Activated CD4-positive, alpha-beta memory T cell treated with anti-CD3 and anti-CD28 coated beads for 36 hours (primary cell): ENCODE measurements at regions not wholly inside any gene's neighbourhood (a gene's known extent, or its start where the extent isn't known, plus 50 kb on each side); places are given as distances from the start of the nearest gene placed in this dataset.

ENCODE experiments used
- CTCF ChIA-PET: fragments of 350-600 bp; sonication (Branson Sonifier 250); formaldehyde crosslinking; loops from one replicate; lab custom pipeline; 2021; ENCODE audit warnings: antibody characterized with exemption, inconsistent platforms; lab: Charles Lee
- POLR2A ChIA-PET: fragments of 350-600 bp; sonication (Branson Sonifier 250); formaldehyde crosslinking; loops from one replicate; lab custom pipeline; 2021; ENCODE audit warnings: antibody characterized with exemption; lab: Charles Lee
- DNase-seq: peaks from one replicate; pipeline ENCODE4 v3.0.0-alpha.2; 2020
- H3K27ac Mint-ChIP-seq: one replicate; pipeline ENCODE4 v1.8.0; 2021; ENCODE audit warnings: mixed read lengths
- H3K27me3 Mint-ChIP-seq: one replicate; pipeline ENCODE4 v1.8.0; 2021; ENCODE audit warnings: mixed read lengths
- H3K36me3 Mint-ChIP-seq: one replicate; pipeline ENCODE4 v1.8.0; 2021; ENCODE audit warnings: mixed read lengths
- H3K4me1 Mint-ChIP-seq: one replicate; pipeline ENCODE4 v1.8.0; 2021; ENCODE audit warnings: low read depth, mixed read lengths
- H3K4me3 Mint-ChIP-seq: one replicate; pipeline ENCODE4 v1.8.0; 2021; ENCODE audit warnings: mild to moderate bottlenecking, mixed read lengths
- H3K9me3 Mint-ChIP-seq: one replicate; pipeline ENCODE4 v1.8.0; 2021; ENCODE audit warnings: mixed read lengths
- intact Hi-C: fragments of 100-400 bp; cut with micrococcal nuclease; formaldehyde crosslinking; loops from one replicate; pipeline ENCODE4 v1.15.1; 2023

DNA sequence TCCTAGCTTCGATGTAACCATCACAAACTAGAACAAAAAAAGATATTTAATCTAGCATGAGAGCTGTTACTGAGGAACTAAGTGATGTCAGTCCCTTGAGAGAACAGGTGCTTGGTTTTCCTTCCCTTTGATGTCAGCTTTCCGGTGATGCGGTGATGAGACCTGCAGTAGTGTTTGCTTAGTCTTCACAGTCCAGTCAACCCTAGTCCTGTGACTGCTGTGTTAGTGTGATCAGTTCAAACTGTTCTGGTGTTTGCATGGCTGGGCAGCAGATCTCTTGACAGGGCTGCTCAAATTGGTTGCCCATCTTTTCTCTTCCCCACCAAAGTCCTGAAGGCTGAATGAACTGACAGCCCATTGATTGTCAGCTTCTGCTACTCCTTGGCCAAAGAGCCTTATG, 608.6 kb upstream of the DAB2 start:
- Mint-ChIP-seq H3K4me3 (no peak overlapping the region), H3K9me3 (no peaks in the 10 kb centered on the region), H3K36me3 (no peaks in the 10 kb centered on the region), H3K4me1 (peaks cover 10% of the 10 kb centered on the region), H3K27me3 (no peaks in the 10 kb centered on the region), H3K27ac (no peak overlapping the region)
- peak; percentile 54 for DNase-seq
- intact Hi-C loops, result no loop called here
- CTCF ChIA-PET, result interaction anchor here (0.9 to 1.7 kb wide), 2 partner anchors 13 to 85 kb away, joined by 3 to 4 read pairs; no protein-coding TSS in a partner anchor
- POLR2A ChIA-PET, result no interaction called here

- CTCF ChIA-PET, result interaction anchor here (0.9 to 1.7 kb wide), 2 partner anchors 13 to 85 kb away, joined by 3 to 4 read pairs; no protein-coding TSS in a partner anchor
- no peak overlapping the region for H3K27ac Mint-ChIP-seq
- no peaks in the 10 kb centered on the region for H3K9me3 Mint-ChIP-seq
- POLR2A ChIA-PET, result no interaction called here
- no peak for DNase-seq
- intact Hi-C loops, result no loop called here
- no peaks in the 10 kb centered on the region for H3K27me3 Mint-ChIP-seq
- no peaks in the 10 kb centered on the region for H3K36me3 Mint-ChIP-seq
- peaks cover 10% of the 10 kb centered on the region for H3K4me1 Mint-ChIP-seq
- H3K4me3 Mint-ChIP-seq, result no peak overlapping the region
Measured at GRCh38 chr5:40033009-40033408, 608.2 kb upstream of the DAB2 start.

DNA sequence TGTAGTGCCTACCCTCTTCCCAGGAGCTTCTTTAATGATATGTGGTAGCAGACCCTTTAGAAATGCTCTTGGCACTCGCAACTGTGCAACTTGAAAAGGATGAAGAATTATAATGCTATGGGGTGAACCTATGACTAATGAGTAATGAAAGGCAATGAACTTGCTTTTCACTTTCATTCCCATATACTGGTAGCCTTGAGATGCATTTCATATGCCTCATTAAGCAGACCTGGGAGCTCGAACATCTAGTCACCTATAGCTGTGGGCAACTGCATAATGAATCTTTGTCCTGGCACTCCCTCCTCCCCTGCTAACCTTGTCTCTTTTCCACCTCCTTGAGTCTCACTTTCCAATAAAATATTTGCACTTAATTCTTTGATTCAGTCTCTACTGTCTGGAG, 605.9 kb upstream of the DAB2 start:
- no peak overlapping the region for H3K4me3 Mint-ChIP-seq
- ChIA-PET CTCF (no interaction called here), POLR2A (no interaction called here)
- DNase-seq, result no peak
- no peak overlapping the region for H3K27ac Mint-ChIP-seq
- no peaks in the 10 kb centered on the region for H3K36me3 Mint-ChIP-seq
- H3K27me3 Mint-ChIP-seq, result no peaks in the 10 kb centered on the region
- H3K4me1 Mint-ChIP-seq, result peaks cover 10% of the 10 kb centered on the region
- H3K9me3 Mint-ChIP-seq, result no peaks in the 10 kb centered on the region
- intact Hi-C loops, result no loop called here

GRCh38 chr5:40029711-40030495, 605.1 kb upstream of the DAB2 start:
- no peaks in the 10 kb centered on the region for H3K27me3 Mint-ChIP-seq
- ChIA-PET POLR2A (no interaction called here), CTCF (no interaction called here)
- no peak overlapping the region for H3K27ac Mint-ChIP-seq
- H3K9me3 Mint-ChIP-seq, result no peaks in the 10 kb centered on the region
- H3K4me3 Mint-ChIP-seq, result no peak overlapping the region
- peaks cover 10% of the 10 kb centered on the region for H3K4me1 Mint-ChIP-seq
- no peaks in the 10 kb centered on the region for H3K36me3 Mint-ChIP-seq
- no peak for DNase-seq
- intact Hi-C loops, result no loop called here

DNA sequence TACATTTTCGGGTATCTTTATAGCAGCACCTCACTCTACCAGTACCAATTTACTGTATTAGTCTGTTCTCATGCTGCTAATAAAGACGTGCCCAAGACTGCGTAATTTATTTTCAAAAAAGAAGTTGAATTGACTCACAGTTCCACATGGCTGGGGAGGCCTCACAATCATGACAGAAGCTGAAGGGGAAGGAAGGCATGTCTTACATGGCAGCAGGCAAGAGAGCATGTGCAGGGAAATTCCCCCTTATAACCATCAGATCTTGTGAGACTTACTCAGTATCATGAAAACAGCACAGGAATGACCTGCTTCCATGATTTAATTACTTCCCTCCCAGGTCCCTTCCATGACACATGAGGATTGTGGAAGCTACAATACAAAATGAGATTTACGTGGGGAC, 602.6 kb upstream of the DAB2 start:
- ChIA-PET CTCF (interaction anchor here (1.1 kb wide), 1 partner anchor 79 kb away, joined by 4 read pairs; no protein-coding TSS in a partner anchor), POLR2A (no interaction called here)
- Mint-ChIP-seq H3K27ac (no peak overlapping the region), H3K4me1 (peaks cover 4% of the 10 kb centered on the region), H3K4me3 (no peak overlapping the region), H3K9me3 (no peaks in the 10 kb centered on the region), H3K36me3 (no peaks in the 10 kb centered on the region), H3K27me3 (no peaks in the 10 kb centered on the region)
- intact Hi-C loops, result no loop called here
- no peak for DNase-seq

GRCh38 chr5:40025586-40025985, 600.8 kb upstream of the DAB2 start:
- Mint-ChIP-seq H3K4me3 (no peak overlapping the region), H3K36me3 (no peaks in the 10 kb centered on the region), H3K9me3 (no peaks in the 10 kb centered on the region), H3K27ac (no peak overlapping the region), H3K27me3 (no peaks in the 10 kb centered on the region), H3K4me1 (peaks cover 2% of the 10 kb centered on the region)
- CTCF ChIA-PET, result no interaction called here
- POLR2A ChIA-PET, result no interaction called here
- intact Hi-C loops, result no loop called here
- DNase-seq, result no peak

- H3K4me3 Mint-ChIP-seq, result no peak overlapping the region
- ChIA-PET POLR2A (no interaction called here), CTCF (no interaction called here)
- H3K4me1 Mint-ChIP-seq, result peaks cover 2% of the 10 kb centered on the region
- H3K36me3 Mint-ChIP-seq, result no peaks in the 10 kb centered on the region
- no peaks in the 10 kb centered on the region for H3K9me3 Mint-ChIP-seq
- no peak for DNase-seq
- H3K27me3 Mint-ChIP-seq, result peaks cover 5% of the 10 kb centered on the region
- intact Hi-C loops, result loop anchor here (5.0 kb wide), 2 partner anchors 200 to 665 kb away; no protein-coding TSS in a partner anchor
- no peak overlapping the region for H3K27ac Mint-ChIP-seq
Measured at GRCh38 chr5:40022057-40022456, 597.3 kb upstream of the DAB2 start.

- intact Hi-C loops, result loop anchor here (5.0 kb wide), 2 partner anchors 201 to 666 kb away; no protein-coding TSS in a partner anchor
- Mint-ChIP-seq H3K4me3 (no peak overlapping the region), H3K4me1 (peaks cover 2% of the 10 kb centered on the region), H3K9me3 (no peaks in the 10 kb centered on the region), H3K27me3 (peaks cover 5% of the 10 kb centered on the region), H3K36me3 (no peaks in the 10 kb centered on the region), H3K27ac (no peak overlapping the region)
- POLR2A ChIA-PET, result no interaction called here
- DNase-seq, result no peak
- CTCF ChIA-PET, result interaction anchor here (1.6 kb wide), 1 partner anchor 13 kb away, joined by 4 read pairs; no protein-coding TSS in a partner anchor
Measured at GRCh38 chr5:40021007-40021406, 596.2 kb upstream of the DAB2 start.

- no peak for DNase-seq
- peaks cover 2% of the 10 kb centered on the region for H3K4me1 Mint-ChIP-seq
- no peaks in the 10 kb centered on the region for H3K9me3 Mint-ChIP-seq
- ChIA-PET POLR2A (no interaction called here), CTCF (interaction anchor here (1.2 kb wide), 1 partner anchor 10 kb away, joined by 3 read pairs; no protein-coding TSS in a partner anchor)
- no peak overlapping the region for H3K4me3 Mint-ChIP-seq
- no peak overlapping the region for H3K27ac Mint-ChIP-seq
- peaks cover 5% of the 10 kb centered on the region for H3K27me3 Mint-ChIP-seq
- intact Hi-C loops, result no loop called here
- H3K36me3 Mint-ChIP-seq, result no peaks in the 10 kb centered on the region
Measured at GRCh38 chr5:40017918-40018317, 593.1 kb upstream of the DAB2 start.

DNA sequence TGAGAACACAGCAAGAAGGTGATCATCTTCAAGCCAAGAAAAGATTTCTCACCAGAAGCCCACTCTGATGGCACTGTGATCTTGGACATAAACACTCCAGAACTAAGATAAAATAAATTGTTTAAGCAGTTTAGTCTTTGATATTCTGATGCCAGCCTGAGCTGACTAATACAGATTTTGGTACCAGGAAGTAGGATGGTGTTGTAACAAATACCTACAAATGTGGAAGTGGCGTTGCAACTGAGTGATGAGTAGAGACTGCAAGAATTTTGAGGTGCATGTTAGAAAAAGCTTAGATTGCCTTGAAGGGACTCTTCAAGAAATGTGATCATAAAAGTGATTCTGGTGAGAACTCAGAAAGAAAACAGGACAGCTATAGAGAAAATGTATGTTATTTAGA, 592.4 kb upstream of the DAB2 start:
- DNase-seq, result no peak
- H3K27me3 Mint-ChIP-seq, result peaks cover 5% of the 10 kb centered on the region
- H3K4me3 Mint-ChIP-seq, result no peak overlapping the region
- H3K27ac Mint-ChIP-seq, result no peak overlapping the region
- POLR2A ChIA-PET, result no interaction called here
- peaks cover under 1% of the 10 kb centered on the region for H3K4me1 Mint-ChIP-seq
- intact Hi-C loops, result no loop called here
- no peaks in the 10 kb centered on the region for H3K9me3 Mint-ChIP-seq
- CTCF ChIA-PET, result interaction anchor here (1.2 kb wide), 1 partner anchor 9 kb away, joined by 3 read pairs; no protein-coding TSS in a partner anchor
- no peaks in the 10 kb centered on the region for H3K36me3 Mint-ChIP-seq

GRCh38 chr5:40010436-40010835, 585.7 kb upstream of the DAB2 start:
- DNase-seq, result no peak
- Mint-ChIP-seq H3K9me3 (peaks cover 3% of the 10 kb centered on the region), H3K27ac (no peak overlapping the region), H3K27me3 (peaks cover 11% of the 10 kb centered on the region), H3K4me3 (no peak overlapping the region), H3K4me1 (no peaks in the 10 kb centered on the region), H3K36me3 (no peaks in the 10 kb centered on the region)
- ChIA-PET CTCF (interaction anchor here (0.6 kb wide), 1 partner anchor 853 kb away, joined by 3 read pairs; no protein-coding TSS in a partner anchor), POLR2A (no interaction called here)
- intact Hi-C loops, result no loop called here

GRCh38 chr5:40006260-40006659, 581.5 kb upstream of the DAB2 start:
- Mint-ChIP-seq H3K27ac (no peak overlapping the region), H3K4me3 (no peak overlapping the region), H3K36me3 (no peaks in the 10 kb centered on the region), H3K27me3 (peaks cover 11% of the 10 kb centered on the region), H3K4me1 (no peaks in the 10 kb centered on the region), H3K9me3 (peaks cover 3% of the 10 kb centered on the region)
- intact Hi-C loops, result no loop called here
- CTCF ChIA-PET, result interaction anchor here (0.7 kb wide), 1 partner anchor 412 kb away, joined by 3 read pairs; no protein-coding TSS in a partner anchor
- POLR2A ChIA-PET, result no interaction called here
- no peak for DNase-seq
